Ovary (tissue), 3 donors: ENCODE measurements at regions not wholly inside any gene's neighbourhood (a gene's known extent, or its start where the extent isn't known, plus 50 kb on each side); places are given as distances from the start of the nearest gene placed in this dataset.

Experiments
- CTCF ChIP-seq, 3 donors: fragments of 450-650 bp in 2 of 3; fragments of 200-600 bp in 1 of 3; IDR thresholded peaks; one replicate each; pipeline versions ENCODE4 v1.5.1 to v1.8.0; 2016 to 2022; ENCODE audit warnings: antibody characterized with exemption in 3 of 3, mild to moderate bottlenecking in 1 of 3
- EP300 ChIP-seq: sonication (generic); formaldehyde crosslinking; IDR thresholded peaks from one replicate; pipeline ENCODE4 v1.6.1; 2017; ENCODE audit warnings: antibody characterized with exemption
- POLR2A ChIP-seq: fragments of 450-650 bp; IDR thresholded peaks from one replicate; pipeline ENCODE4 v1.6.1; 2017; ENCODE audit warnings: antibody characterized with exemption, mild to moderate bottlenecking, moderate library complexity
- donor health status: DM: no; HTN: no; CAD: no.

- TF ChIP-seq CTCF (IDR thresholded peaks at IDR 0.05) (no peak), EP300 (no peak), POLR2A (no peak)
These were observed 113.1 kb upstream of the RGS18 start for GRCh38 chr1:192045131-192045530.
